ENCODE measurements at regions not wholly inside any gene's neighbourhood (a gene's known extent, or its start where the extent isn't known, plus 50 kb on each side); places are given as distances from the start of the nearest gene placed in this dataset.

DNA sequence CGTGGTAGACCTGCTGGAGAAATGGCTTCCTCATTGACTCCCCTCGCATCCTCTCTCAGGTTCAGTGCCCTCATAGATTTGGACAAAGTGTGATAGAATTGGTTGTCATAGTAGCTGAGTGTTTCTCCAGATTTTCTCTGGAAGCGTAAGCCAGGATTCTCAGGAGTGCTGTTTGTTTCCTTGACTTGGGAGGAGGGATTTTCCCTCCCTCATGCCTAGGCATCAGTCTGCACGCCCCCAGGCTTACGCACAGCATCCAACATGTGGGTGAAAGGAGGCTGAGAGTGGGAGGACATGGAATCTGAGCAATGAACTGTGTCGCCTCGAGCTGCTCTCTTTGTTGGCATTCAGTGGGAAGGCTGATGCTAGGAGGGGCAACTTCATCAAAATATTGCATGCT, 503.5 kb downstream of the LTN1 start:
- H3K4me2 ChIP-seq (ENCODE audit: insufficient read depth, low read length): no peak overlapping the region
- no peaks in the 10 kb centered on the region for H3K79me2 ChIP-seq (ENCODE audit: control insufficient read depth, insufficient read depth, low read length)
- in situ Hi-C loops (cut with MboI) (no loop called here), intact Hi-C loops (cut with micrococcal nuclease) (no loop called here)
- no peak overlapping the region for H3K27ac ChIP-seq (ENCODE audit: extremely low read depth, low read depth, low read length)
- POLR2A ChIA-PET: no interaction called here
- H3K4me1 ChIP-seq (replicated peaks in 1 of 2; ENCODE audit: control insufficient read depth in 2 of 2, insufficient read depth in 2 of 2, low read length in 2 of 2): no peaks in the 10 kb centered on the region
- no peak overlapping the region for H3K4me3 ChIP-seq
- H3K36me3 ChIP-seq (ENCODE audit: control insufficient read depth, insufficient read depth, low read length): no peaks in the 10 kb centered on the region
- CTCF ChIA-PET (ENCODE audit: low intra/inter-chr PET ratio): no interaction called here
- WGBS (ENCODE audit: insufficient coverage, low coverage, missing lambda C conversion rate): 1% methylated on average over 7 of the region's 7 CpGs
- no peaks in the 10 kb centered on the region for H3K9me1 ChIP-seq (ENCODE audit: control insufficient read depth, insufficient read depth, low read length)
- no peaks in the 10 kb centered on the region for H4K20me1 ChIP-seq (replicated peaks; ENCODE audit: control insufficient read depth, insufficient read depth, low read length)
- FAIRE-seq (no peak), ATAC-seq (no peak), DNase-seq (ENCODE audit: extremely low read depth in 1 of 4, low spot score in 3 of 4) (no peak)
- TF ChIP-seq HIVEP1 (CRISPR knock-in tag; IDR thresholded peaks at IDR 0.05) (no peak), ZNF184 (CRISPR knock-in tag; IDR thresholded peaks at IDR 0.05) (no peak), MECOM (CRISPR knock-in tag; IDR thresholded peaks at IDR 0.05) (no peak), EHMT2 (IDR thresholded peaks at IDR 0.05) (no peak), FOXK2 (conservative IDR thresholded peaks at IDR 0.05 in 1 of 2, IDR thresholded peaks at IDR 0.05 in 1 of 2; ENCODE audit: low read depth in 2 of 2) (no peak), ZFP30 (CRISPR knock-in tag; IDR thresholded peaks at IDR 0.05; ENCODE audit: borderline replicate concordance) (no peak), YBX1 (IDR thresholded peaks at IDR 0.05) (no peak), ESRRB (CRISPR knock-in tag; IDR thresholded peaks at IDR 0.05; ENCODE audit: borderline replicate concordance) (no peak), ZSCAN32 (CRISPR knock-in tag; IDR thresholded peaks at IDR 0.05) (no peak), FOXA1 (IDR thresholded peaks at IDR 0.05; ENCODE audit: borderline replicate concordance) (no peak), HDAC8 (tag; IDR thresholded peaks at IDR 0.05) (no peak), PML (IDR thresholded peaks at IDR 0.05; ENCODE audit: low read length) (no peak), SOX6 (IDR thresholded peaks at IDR 0.05) (no peak), ZNF324 (CRISPR knock-in tag; IDR thresholded peaks at IDR 0.05) (no peak), RNF2 (IDR thresholded peaks at IDR 0.05) (no peak)
- TF ChIP-seq, protein P1, sequence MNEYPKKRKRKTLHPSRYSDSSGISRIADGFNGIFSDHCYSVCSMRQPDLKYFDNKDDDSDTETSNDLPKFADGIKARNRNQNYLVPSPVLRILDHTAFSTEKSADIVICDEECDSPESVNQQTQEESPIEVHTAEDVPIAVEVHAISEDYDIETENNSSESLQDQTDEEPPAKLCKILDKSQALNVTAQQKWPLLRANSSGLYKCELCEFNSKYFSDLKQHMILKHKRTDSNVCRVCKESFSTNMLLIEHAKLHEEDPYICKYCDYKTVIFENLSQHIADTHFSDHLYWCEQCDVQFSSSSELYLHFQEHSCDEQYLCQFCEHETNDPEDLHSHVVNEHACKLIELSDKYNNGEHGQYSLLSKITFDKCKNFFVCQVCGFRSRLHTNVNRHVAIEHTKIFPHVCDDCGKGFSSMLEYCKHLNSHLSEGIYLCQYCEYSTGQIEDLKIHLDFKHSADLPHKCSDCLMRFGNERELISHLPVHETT (CRISPR knock-in tag; conservative IDR thresholded peaks at IDR 0.05 in 1 of 2, IDR thresholded peaks at IDR 0.05 in 1 of 2): no peak
- TF ChIP-seq, protein P2, sequence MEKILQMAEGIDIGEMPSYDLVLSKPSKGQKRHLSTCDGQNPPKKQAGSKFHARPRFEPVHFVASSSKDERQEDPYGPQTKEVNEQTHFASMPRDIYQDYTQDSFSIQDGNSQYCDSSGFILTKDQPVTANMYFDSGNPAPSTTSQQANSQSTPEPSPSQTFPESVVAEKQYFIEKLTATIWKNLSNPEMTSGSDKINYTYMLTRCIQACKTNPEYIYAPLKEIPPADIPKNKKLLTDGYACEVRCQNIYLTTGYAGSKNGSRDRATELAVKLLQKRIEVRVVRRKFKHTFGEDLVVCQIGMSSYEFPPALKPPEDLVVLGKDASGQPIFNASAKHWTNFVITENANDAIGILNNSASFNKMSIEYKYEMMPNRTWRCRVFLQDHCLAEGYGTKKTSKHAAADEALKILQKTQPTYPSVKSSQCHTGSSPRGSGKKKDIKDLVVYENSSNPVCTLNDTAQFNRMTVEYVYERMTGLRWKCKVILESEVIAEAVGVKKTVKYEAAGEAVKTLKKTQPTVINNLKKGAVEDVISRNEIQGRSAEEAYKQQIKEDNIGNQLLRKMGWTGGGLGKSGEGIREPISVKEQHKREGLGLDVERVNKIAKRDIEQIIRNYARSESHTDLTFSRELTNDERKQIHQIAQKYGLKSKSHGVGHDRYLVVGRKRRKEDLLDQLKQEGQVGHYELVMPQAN (IDR thresholded peaks at IDR 0.05; ENCODE audit: borderline replicate concordance): no peak
- TF ChIP-seq, protein P3, sequence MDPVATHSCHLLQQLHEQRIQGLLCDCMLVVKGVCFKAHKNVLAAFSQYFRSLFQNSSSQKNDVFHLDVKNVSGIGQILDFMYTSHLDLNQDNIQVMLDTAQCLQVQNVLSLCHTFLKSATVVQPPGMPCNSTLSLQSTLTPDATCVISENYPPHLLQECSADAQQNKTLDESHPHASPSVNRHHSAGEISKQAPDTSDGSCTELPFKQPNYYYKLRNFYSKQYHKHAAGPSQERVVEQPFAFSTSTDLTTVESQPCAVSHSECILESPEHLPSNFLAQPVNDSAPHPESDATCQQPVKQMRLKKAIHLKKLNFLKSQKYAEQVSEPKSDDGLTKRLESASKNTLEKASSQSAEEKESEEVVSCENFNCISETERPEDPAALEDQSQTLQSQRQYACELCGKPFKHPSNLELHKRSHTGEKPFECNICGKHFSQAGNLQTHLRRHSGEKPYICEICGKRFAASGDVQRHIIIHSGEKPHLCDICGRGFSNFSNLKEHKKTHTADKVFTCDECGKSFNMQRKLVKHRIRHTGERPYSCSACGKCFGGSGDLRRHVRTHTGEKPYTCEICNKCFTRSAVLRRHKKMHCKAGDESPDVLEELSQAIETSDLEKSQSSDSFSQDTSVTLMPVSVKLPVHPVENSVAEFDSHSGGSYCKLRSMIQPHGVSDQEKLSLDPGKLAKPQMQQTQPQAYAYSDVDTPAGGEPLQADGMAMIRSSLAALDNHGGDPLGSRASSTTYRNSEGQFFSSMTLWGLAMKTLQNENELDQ (CRISPR knock-in tag; IDR thresholded peaks at IDR 0.05; ENCODE audit: borderline replicate concordance): no peak
- BruUV-seq (replicated peaks): no TSS peak
- no peaks in the 10 kb centered on the region for H3K27me3 ChIP-seq (ENCODE audit: control insufficient read depth in 2 of 2, insufficient read depth in 2 of 2, low read length in 2 of 2)
- no peak overlapping the region for H2AFZ ChIP-seq (ENCODE audit: low read depth, low read length)
- H3K9me3 ChIP-seq (replicated peaks; ENCODE audit: control insufficient read depth, insufficient read depth, low read depth, low read length): no peaks in the 10 kb centered on the region; the same call in 1 of the 2 replicates
- no peak overlapping the region for H3K9ac ChIP-seq (ENCODE audit: insufficient read depth in 1 of 2, low read depth in 2 of 2, low read length in 2 of 2)
